ENCODE measurements at regions not wholly inside any gene's neighbourhood (a gene's known extent, or its start where the extent isn't known, plus 50 kb on each side); places are given as distances from the start of the nearest gene placed in this dataset.
"Not testable (repeated sequence)": the region's sequence is repeated elsewhere in the genome, so short reads cannot be mapped to it uniquely, and the experiment has no call there.

GRCh38 chr20:23293689-23294088 is 56.9 kb upstream of the NXT1 start:
- H3K9me1 ChIP-seq (ENCODE audit: control insufficient read depth, insufficient read depth, low read length): no peaks in the 10 kb centered on the region
- intact Hi-C loops (cut with micrococcal nuclease) (no loop called here), in situ Hi-C loops (cut with MboI) (no loop called here)
- H3K27ac ChIP-seq (ENCODE audit: extremely low read depth, low read depth, low read length): no peak overlapping the region
- no peaks in the 10 kb centered on the region for H3K4me1 ChIP-seq (replicated peaks in 1 of 2; ENCODE audit: control insufficient read depth in 2 of 2, insufficient read depth in 2 of 2, low read length in 2 of 2)
- CTCF ChIA-PET (ENCODE audit: low intra/inter-chr PET ratio): no interaction called here
- no peaks in the 10 kb centered on the region for H3K79me2 ChIP-seq (ENCODE audit: control insufficient read depth, insufficient read depth, low read length)
- no peaks in the 10 kb centered on the region for H4K20me1 ChIP-seq (replicated peaks; ENCODE audit: control insufficient read depth, insufficient read depth, low read length)
- H3K4me2 ChIP-seq (ENCODE audit: insufficient read depth, low read length): no peak overlapping the region
- DNase-seq (ENCODE audit: extremely low read depth in 1 of 4, low spot score in 3 of 4) (no peak), FAIRE-seq (no peak), ATAC-seq (no peak)
- H3K9ac ChIP-seq (ENCODE audit: insufficient read depth in 1 of 2, low read depth in 2 of 2, low read length in 2 of 2): no peak overlapping the region
- H3K9me3 ChIP-seq (replicated peaks; ENCODE audit: control insufficient read depth, insufficient read depth, low read depth, low read length): no peaks in the 10 kb centered on the region
- H3K4me3 ChIP-seq: no peak overlapping the region
- TF ChIP-seq, protein P1, sequence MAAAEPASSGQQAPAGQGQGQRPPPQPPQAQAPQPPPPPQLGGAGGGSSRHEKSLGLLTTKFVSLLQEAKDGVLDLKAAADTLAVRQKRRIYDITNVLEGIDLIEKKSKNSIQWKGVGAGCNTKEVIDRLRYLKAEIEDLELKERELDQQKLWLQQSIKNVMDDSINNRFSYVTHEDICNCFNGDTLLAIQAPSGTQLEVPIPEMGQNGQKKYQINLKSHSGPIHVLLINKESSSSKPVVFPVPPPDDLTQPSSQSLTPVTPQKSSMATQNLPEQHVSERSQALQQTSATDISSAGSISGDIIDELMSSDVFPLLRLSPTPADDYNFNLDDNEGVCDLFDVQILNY (CRISPR knock-in tag; IDR thresholded peaks at IDR 0.05): no peak
- TF ChIP-seq ZKSCAN8 (CRISPR knock-in tag; IDR thresholded peaks at IDR 0.05) (no peak), GABPB2 (CRISPR knock-in tag; conservative IDR thresholded peaks at IDR 0.05) (no peak), ZBTB1 (CRISPR knock-in tag; IDR thresholded peaks at IDR 0.05; ENCODE audit: borderline replicate concordance, low read depth) (no peak), ZBTB17 (CRISPR knock-in tag; IDR thresholded peaks at IDR 0.05) (no peak), KAT2B (IDR thresholded peaks at IDR 0.05; ENCODE audit: low read depth, low read length) (no peak)
- peaks cover 15 to 72% of the 10 kb centered on the region in 2 experiments; a peak in 4 of 5 replicates for H3K27me3 ChIP-seq (ENCODE audit: control insufficient read depth in 2 of 2, insufficient read depth in 2 of 2, low read length in 2 of 2)
- H3K36me3 ChIP-seq (ENCODE audit: control insufficient read depth, insufficient read depth, low read length): no peaks in the 10 kb centered on the region
- WGBS (ENCODE audit: insufficient coverage, low coverage, missing lambda C conversion rate): 5% methylated on average over 5 of the region's 6 CpGs
- no TSS peak for BruUV-seq (replicated peaks)
- POLR2A ChIA-PET: no interaction called here
- H2AFZ ChIP-seq (ENCODE audit: low read depth, low read length): no peak overlapping the region

DNA sequence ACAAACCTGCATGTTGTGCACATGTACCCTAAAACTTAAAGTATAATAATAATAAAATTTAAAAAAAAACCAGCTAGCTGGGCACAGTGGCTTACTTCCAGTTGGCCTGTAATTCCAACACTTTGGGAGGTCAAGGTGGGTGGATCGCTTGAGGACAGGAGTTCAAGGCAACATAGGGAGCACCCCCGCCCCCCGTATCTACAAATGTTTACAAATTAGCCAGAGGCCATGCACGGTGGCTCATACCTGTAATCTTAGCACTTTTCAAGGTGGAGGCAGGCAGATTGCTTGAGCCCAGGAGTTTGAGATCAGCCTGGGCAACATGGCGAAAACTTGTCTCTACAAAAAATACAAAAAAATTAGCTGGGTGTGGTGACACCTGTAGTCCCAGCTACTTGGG is 58.3 kb upstream of the NXT1 start:
- 6% methylated on average over 4 of the region's 5 CpGs for WGBS (ENCODE audit: insufficient coverage, low coverage, missing lambda C conversion rate)
- peaks cover 10 to 71% of the 10 kb centered on the region in 2 experiments; a peak in 4 of 5 replicates for H3K27me3 ChIP-seq (ENCODE audit: control insufficient read depth in 2 of 2, insufficient read depth in 2 of 2, low read length in 2 of 2)
- H3K27ac ChIP-seq (ENCODE audit: extremely low read depth, low read depth, low read length); H3K79me2 ChIP-seq (ENCODE audit: control insufficient read depth, insufficient read depth, low read length); in situ Hi-C loops (cut with MboI); H3K4me3 ChIP-seq; H3K9ac ChIP-seq (ENCODE audit: insufficient read depth in 1 of 2, low read depth in 2 of 2, low read length in 2 of 2); H4K20me1 ChIP-seq (replicated peaks; ENCODE audit: control insufficient read depth, insufficient read depth, low read length); BruUV-seq (replicated peaks); H3K36me3 ChIP-seq (ENCODE audit: control insufficient read depth, insufficient read depth, low read length); POLR2A ChIA-PET; intact Hi-C loops (cut with micrococcal nuclease); H3K4me2 ChIP-seq (ENCODE audit: insufficient read depth, low read length); ATAC-seq; H3K4me1 ChIP-seq (replicated peaks in 1 of 2; ENCODE audit: control insufficient read depth in 2 of 2, insufficient read depth in 2 of 2, low read length in 2 of 2); DNase-seq (ENCODE audit: extremely low read depth in 1 of 4, low spot score in 3 of 4); H3K9me3 ChIP-seq (replicated peaks; ENCODE audit: control insufficient read depth, insufficient read depth, low read depth, low read length); H2AFZ ChIP-seq (ENCODE audit: low read depth, low read length); H3K9me1 ChIP-seq (ENCODE audit: control insufficient read depth, insufficient read depth, low read length); CTCF ChIA-PET (ENCODE audit: low intra/inter-chr PET ratio); FAIRE-seq: not testable (repeated sequence)
